Neural progenitor cell (in vitro differentiated cells): ENCODE measurements at regions not wholly inside any gene's neighbourhood (a gene's known extent, or its start where the extent isn't known, plus 50 kb on each side); places are given as distances from the start of the nearest gene placed in this dataset.

Source experiments
- EZH2 ChIP-seq: fragments of 200-600 bp; sonication (generic); IDR thresholded peaks from 2 replicates; pipeline ENCODE4 v1.6.1; 2017; ENCODE audit warnings: antibody characterized with exemption, mild to moderate bottlenecking, moderate library complexity
- TF ChIP-seq, protein P1 (sequence below): fragments of 200-600 bp; sonication (generic); IDR thresholded peaks from 2 replicates; pipeline ENCODE4 v1.5.1; 2017; ENCODE audit warnings: antibody characterized with exemption, mild to moderate bottlenecking

DNA sequence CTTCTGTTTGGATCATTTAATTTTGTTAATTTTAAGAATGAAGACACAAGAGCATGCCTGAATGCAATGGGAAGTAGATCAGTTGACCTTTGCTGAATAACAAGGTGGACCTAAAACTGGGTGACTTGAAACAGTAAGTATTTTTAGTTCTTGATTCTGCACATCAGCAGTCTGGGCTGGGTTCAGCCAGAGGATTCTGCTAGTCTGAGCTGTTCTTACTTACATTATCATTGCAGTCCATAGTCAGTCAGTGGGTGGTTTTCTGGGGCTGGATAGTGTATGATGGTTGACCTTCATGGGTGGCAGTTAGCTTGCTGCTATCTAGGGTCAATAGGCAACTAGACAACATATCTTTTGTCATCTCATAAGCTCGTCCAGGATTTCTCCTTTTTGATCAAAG, 91.4 kb downstream of the HS3ST1 start:
- TF ChIP-seq EZH2: no peak
- TF ChIP-seq, protein P1, sequence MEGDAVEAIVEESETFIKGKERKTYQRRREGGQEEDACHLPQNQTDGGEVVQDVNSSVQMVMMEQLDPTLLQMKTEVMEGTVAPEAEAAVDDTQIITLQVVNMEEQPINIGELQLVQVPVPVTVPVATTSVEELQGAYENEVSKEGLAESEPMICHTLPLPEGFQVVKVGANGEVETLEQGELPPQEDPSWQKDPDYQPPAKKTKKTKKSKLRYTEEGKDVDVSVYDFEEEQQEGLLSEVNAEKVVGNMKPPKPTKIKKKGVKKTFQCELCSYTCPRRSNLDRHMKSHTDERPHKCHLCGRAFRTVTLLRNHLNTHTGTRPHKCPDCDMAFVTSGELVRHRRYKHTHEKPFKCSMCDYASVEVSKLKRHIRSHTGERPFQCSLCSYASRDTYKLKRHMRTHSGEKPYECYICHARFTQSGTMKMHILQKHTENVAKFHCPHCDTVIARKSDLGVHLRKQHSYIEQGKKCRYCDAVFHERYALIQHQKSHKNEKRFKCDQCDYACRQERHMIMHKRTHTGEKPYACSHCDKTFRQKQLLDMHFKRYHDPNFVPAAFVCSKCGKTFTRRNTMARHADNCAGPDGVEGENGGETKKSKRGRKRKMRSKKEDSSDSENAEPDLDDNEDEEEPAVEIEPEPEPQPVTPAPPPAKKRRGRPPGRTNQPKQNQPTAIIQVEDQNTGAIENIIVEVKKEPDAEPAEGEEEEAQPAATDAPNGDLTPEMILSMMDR: no peak
